GM12891 (cell line): ENCODE measurements at regions not wholly inside any gene's neighbourhood (a gene's known extent, or its start where the extent isn't known, plus 50 kb on each side); places are given as distances from the start of the nearest gene placed in this dataset.
"Not testable (repeated sequence)": the region's sequence is repeated elsewhere in the genome, so short reads cannot be mapped to it uniquely, and the experiment has no call there.

Experiments used
- DNase-seq: peaks from one replicate; pipeline ENCODE4 v3.0.0; 2011; ENCODE audit warnings: low spot score; ENCODE audit not compliant: insufficient read length
- FAIRE-seq: peaks from 2 replicates; lab custom pipeline; 2011; peaks lifted over from hg19 to GRCh38; lab: Jason Lieb, UNC
- PAX5 ChIP-seq: IDR thresholded peaks from 2 replicates; pipeline ENCODE4 v1.6.1; 2011; ENCODE audit warnings: low read length, moderate library complexity, mild to moderate bottlenecking; ENCODE audit not compliant: insufficient read depth, severe bottlenecking
- POLR2A ChIP-seq: IDR thresholded peaks from 2 replicates; pipeline ENCODE4 v1.6.1; 2011; ENCODE audit warnings: low read depth, low read length, control low read depth
- POLR2AphosphoS5 ChIP-seq: IDR thresholded peaks from 2 replicates; pipeline ENCODE4 v1.6.1; 2011; ENCODE audit warnings: low read depth, low read length, control low read depth
- POU2F2 ChIP-seq: IDR thresholded peaks from 2 replicates; pipeline ENCODE4 v1.6.1; 2011; ENCODE audit warnings: low read depth, mild to moderate bottlenecking, control low read depth, low read length, moderate library complexity
- SPI1 ChIP-seq: IDR thresholded peaks from 2 replicates; pipeline ENCODE4 v1.6.1; 2011; ENCODE audit warnings: low read depth, low read length, control low read depth
- TAF1 ChIP-seq: IDR thresholded peaks from 2 replicates; pipeline ENCODE4 v1.6.1; 2011; ENCODE audit warnings: low read depth, low read length, control low read depth

GRCh38 chr20:55535366-55535765 is 470.0 kb downstream of the CBLN4 start:
- DNase-seq (no peak), FAIRE-seq (no peak)
- TF ChIP-seq POU2F2 (no peak), PAX5 (no peak), TAF1 (no peak), POLR2A (no peak), POLR2AphosphoS5 (no peak), SPI1 (no peak)

- no peak for FAIRE-seq
- DNase-seq = no peak
- TF ChIP-seq POLR2A (no peak), PAX5 (no peak), TAF1 (no peak), POLR2AphosphoS5 (no peak), SPI1 (no peak), POU2F2 (no peak)
Measured at GRCh38 chr20:55533632-55534031, 471.7 kb downstream of the CBLN4 start.

GRCh38 chr20:55530763-55531162 is 474.6 kb downstream of the CBLN4 start:
- DNase-seq (no peak), FAIRE-seq (no peak)
- TF ChIP-seq TAF1 = no peak

- no peak for TF ChIP-seq POLR2AphosphoS5
- TF ChIP-seq PAX5 = no peak
- no peak for TF ChIP-seq POLR2A
- TF ChIP-seq POU2F2 = no peak
- no peak for TF ChIP-seq SPI1
- no peak for TF ChIP-seq TAF1
- FAIRE-seq (no peak), DNase-seq (no peak)
Measured at GRCh38 chr20:55528482-55528881, 476.8 kb downstream of the CBLN4 start.

- DNase-seq (no peak), FAIRE-seq (no peak)
- TF ChIP-seq POLR2A = no peak
- no peak for TF ChIP-seq SPI1
- no peak for TF ChIP-seq POU2F2
- TF ChIP-seq TAF1 = no peak
- no peak for TF ChIP-seq POLR2AphosphoS5
- TF ChIP-seq PAX5 = no peak
Measured at GRCh38 chr20:55522296-55522815, 483.0 kb downstream of the CBLN4 start.

GRCh38 chr20:55517584-55517983 is 487.7 kb downstream of the CBLN4 start:
- FAIRE-seq, DNase-seq: not testable (repeated sequence)

- TF ChIP-seq POLR2AphosphoS5 = no peak
- TF ChIP-seq SPI1 = no peak
- no peak for TF ChIP-seq TAF1
- no peak for TF ChIP-seq PAX5
- TF ChIP-seq POU2F2 = no peak
- no peak for TF ChIP-seq POLR2A
- FAIRE-seq = no peak
- DNase-seq = no peak
Measured at GRCh38 chr20:55515832-55516231, 489.5 kb downstream of the CBLN4 start.

- TF ChIP-seq SPI1 (no peak), PAX5 (no peak), POLR2A (no peak), POU2F2 (no peak), POLR2AphosphoS5 (no peak), TAF1 (no peak)
- DNase-seq (no peak), FAIRE-seq (no peak)
Measured at GRCh38 chr20:55514531-55514930, 490.8 kb downstream of the CBLN4 start.

GRCh38 chr20:55513954-55514353 is 491.4 kb downstream of the CBLN4 start:
- DNase-seq = no peak

GRCh38 chr20:55500130-55500529 is 505.2 kb downstream of the CBLN4 start:
- FAIRE-seq (no peak), DNase-seq (no peak)

More at GRCh38 chr20:55513954-55514353, 491.4 kb downstream of the CBLN4 start:
- FAIRE-seq = no peak
- TF ChIP-seq PAX5 (no peak), POLR2AphosphoS5 (no peak), SPI1 (no peak), POLR2A (no peak), POU2F2 (no peak), TAF1 (no peak)

More at GRCh38 chr20:55500130-55500529, 505.2 kb downstream of the CBLN4 start:
- TF ChIP-seq POU2F2 = no peak
